ENCODE measurements at regions not wholly inside any gene's neighbourhood (a gene's known extent, or its start where the extent isn't known, plus 50 kb on each side); places are given as distances from the start of the nearest gene placed in this dataset.

GRCh38 chr14:42792166-42792565 is 1185.5 kb downstream of the LRFN5 start:
- intact Hi-C loops (cut with DNase I; ENCODE audit: low total_unique reads), result no loop called here
- Histone ChIP-seq H3K36me3 (no peaks in the 10 kb centered on the region), H3K4me3 (no peak overlapping the region), H3K27ac (no peak overlapping the region), H3K4me1 (no peaks in the 10 kb centered on the region), H3K9me3 (peaks cover 0 to 21% (median 7%) of the 10 kb centered on the region in 8 donors), H3K27me3 (replicated peaks in 1 of 7) (no peaks in the 10 kb centered on the region)
- DNase-seq, result no peak
- TF ChIP-seq POLR2AphosphoS5 (IDR thresholded peaks at IDR 0.05), result no peak
- TF ChIP-seq POLR2A (IDR thresholded peaks at IDR 0.05), result no peak
- no peak for TF ChIP-seq CTCF (IDR thresholded peaks at IDR 0.05 in 8 of 11, conservative IDR thresholded peaks at IDR 0.05 in 3 of 11)
- 76 to 87% (median 84%) methylated on average over 1 of the region's 1 CpG for WGBS, 5 donors

- no peak for TF ChIP-seq POLR2AphosphoS5 (IDR thresholded peaks at IDR 0.05)
- no peak for TF ChIP-seq CTCF (IDR thresholded peaks at IDR 0.05 in 8 of 11, conservative IDR thresholded peaks at IDR 0.05 in 3 of 11)
- TF ChIP-seq POLR2A (IDR thresholded peaks at IDR 0.05), result no peak
- Histone ChIP-seq H3K27ac (no peak overlapping the region), H3K27me3 (replicated peaks in 1 of 7) (no peaks in the 10 kb centered on the region), H3K9me3 (peaks cover 3 to 39% (median 34%) of the 10 kb centered on the region in 8 donors), H3K4me1 (no peaks in the 10 kb centered on the region), H3K4me3 (no peak overlapping the region), H3K36me3 (no peaks in the 10 kb centered on the region)
- 72 to 87% (median 82%) methylated on average over 3 of the region's 3 CpGs for whole genome bisulfite sequencing, 5 donors
- intact Hi-C loops (cut with DNase I; ENCODE audit: low total_unique reads), result no loop called here
- no peak for DNase-seq
These were observed 1176.1 kb downstream of the LRFN5 start for GRCh38 chr14:42782754-42783153.

- DNase-seq, result no peak
- no peaks in the 10 kb centered on the region for H3K36me3 ChIP-seq
- H3K4me1 ChIP-seq, result no peaks in the 10 kb centered on the region
- H3K27me3 ChIP-seq (replicated peaks in 1 of 7), result no peaks in the 10 kb centered on the region
- WGBS, 5 donors, result 79 to 96% (median 82%) methylated on average over 2 of the region's 2 CpGs
- TF ChIP-seq CTCF (IDR thresholded peaks at IDR 0.05 in 8 of 11, conservative IDR thresholded peaks at IDR 0.05 in 3 of 11) (no peak), POLR2A (IDR thresholded peaks at IDR 0.05) (no peak), POLR2AphosphoS5 (IDR thresholded peaks at IDR 0.05) (no peak)
- no peak overlapping the region for H3K27ac ChIP-seq
- H3K4me3 ChIP-seq, result no peak overlapping the region
- intact Hi-C loops (cut with DNase I; ENCODE audit: low total_unique reads), result no loop called here
- H3K9me3 ChIP-seq, result peaks cover 0 to 5% (median under 1%) of the 10 kb centered on the region in 8 donors
These were observed 1172.3 kb downstream of the LRFN5 start for GRCh38 chr14:42778984-42779383.

- no peaks in the 10 kb centered on the region for H3K36me3 ChIP-seq
- no peaks in the 10 kb centered on the region for H3K4me1 ChIP-seq
- no peak for DNase-seq
- H3K9me3 ChIP-seq, result no peaks in the 10 kb centered on the region
- no peak overlapping the region for H3K27ac ChIP-seq
- TF ChIP-seq CTCF (IDR thresholded peaks at IDR 0.05 in 8 of 11, conservative IDR thresholded peaks at IDR 0.05 in 3 of 11), result no peak
- no peak for TF ChIP-seq POLR2A (IDR thresholded peaks at IDR 0.05)
- TF ChIP-seq POLR2AphosphoS5 (IDR thresholded peaks at IDR 0.05), result no peak
- intact Hi-C loops (cut with DNase I; ENCODE audit: low total_unique reads), result no loop called here
- H3K27me3 ChIP-seq (replicated peaks in 1 of 7), result no peaks in the 10 kb centered on the region
- H3K4me3 ChIP-seq, result no peak overlapping the region
These were observed 1144.1 kb downstream of the LRFN5 start for GRCh38 chr14:42750771-42751170.

Data from spleen (tissue), 11 donors.